Fibroblast of lung (primary cell): ENCODE measurements at regions not wholly inside any gene's neighbourhood (a gene's known extent, or its start where the extent isn't known, plus 50 kb on each side); places are given as distances from the start of the nearest gene placed in this dataset.

Experiments used
- DNase-seq, 2 donors: peaks; one replicate each; pipeline versions ENCODE4 v3.0.0 to v3.0.0-alpha.2; 2010; ENCODE audit warnings: low read depth in 2 of 2
- H2AFZ ChIP-seq: 2 replicates; pipeline ENCODE4 v1.5.1; 2012; ENCODE audit warnings: low read length, control low read depth, inconsistent platforms
- H3K27ac ChIP-seq: 2 replicates; pipeline ENCODE4 v1.5.1; 2011; ENCODE audit warnings: low read length, control low read depth; ENCODE audit not compliant: insufficient read depth
- H3K27me3 ChIP-seq: 2 replicates; pipeline ENCODE4 v1.5.1; 2011; ENCODE audit warnings: mild to moderate bottlenecking, low read length; ENCODE audit not compliant: control insufficient read depth, insufficient read depth
- H3K36me3 ChIP-seq: 2 replicates; pipeline ENCODE4 v1.5.1; 2011; ENCODE audit warnings: low read length; ENCODE audit not compliant: control insufficient read depth, insufficient read depth
- H3K4me1 ChIP-seq: 2 replicates; pipeline ENCODE4 v1.5.1; 2011; ENCODE audit warnings: low read length; ENCODE audit not compliant: control insufficient read depth, insufficient read depth; ENCODE audit errors: extremely low read depth
- H3K4me2 ChIP-seq: 2 replicates; pipeline ENCODE4 v1.5.1; 2011; ENCODE audit warnings: low read length, control low read depth; ENCODE audit not compliant: insufficient read depth; ENCODE audit errors: extremely low read depth
- H3K4me3 ChIP-seq, 4 experiments: fragments of 200-600 bp in 1 of 4; sonication (generic) in 1 of 4; replicated peaks in 1 of 4; 2 replicates each; pipeline ENCODE4 v1.5.1; 2011 to 2016; ENCODE audit warnings: low read length in 4 of 4, low read depth in 3 of 4, mild to moderate bottlenecking in 3 of 4, control low read depth in 2 of 4, inconsistent platforms in 1 of 4, mixed read lengths in 1 of 4; ENCODE audit not compliant: insufficient read depth in 1 of 4; ENCODE audit errors: control extremely low read depth in 1 of 4
- H3K79me2 ChIP-seq: 2 replicates; pipeline ENCODE4 v1.5.1; 2012; ENCODE audit warnings: mild to moderate bottlenecking, low read length, inconsistent platforms; ENCODE audit not compliant: control insufficient read depth, insufficient read depth
- H3K9ac ChIP-seq: 2 replicates; pipeline ENCODE4 v1.5.1; 2011; ENCODE audit warnings: mild to moderate bottlenecking, low read length, control low read depth; ENCODE audit not compliant: insufficient read depth
- H3K9me3 ChIP-seq: 2 replicates; pipeline ENCODE4 v1.5.1; 2012; ENCODE audit warnings: low read depth, low read length; ENCODE audit not compliant: control insufficient read depth, insufficient read depth
- H4K20me1 ChIP-seq: 2 replicates; pipeline ENCODE4 v1.5.1; 2011; ENCODE audit warnings: low read length; ENCODE audit not compliant: control insufficient read depth, insufficient read depth; ENCODE audit errors: extremely low read depth
- CTCF ChIP-seq, 2 donors: IDR thresholded peaks in 1 of 2; conservative IDR thresholded peaks in 1 of 2; 1 replicate in 1 of 2; 2 replicates in 1 of 2; pipeline ENCODE4 v1.5.1; 2011 to 2012; ENCODE audit warnings: low read length in 2 of 2, control low read depth in 1 of 2, inconsistent platforms in 1 of 2, low read depth in 1 of 2, mild to moderate bottlenecking in 1 of 2
- EZH2 ChIP-seq: IDR thresholded peaks from 2 replicates; pipeline ENCODE4 v1.5.1; 2012; ENCODE audit warnings: low read length, control low read depth, mild to moderate bottlenecking; ENCODE audit errors: missing control alignments

GRCh38 chr12:25424211-25424731 is 128.8 kb downstream of the LMNTD1 start:
- H4K20me1 ChIP-seq, result no peaks in the 10 kb centered on the region
- H3K4me2 ChIP-seq, result no peak overlapping the region
- H3K27me3 ChIP-seq, result no peaks in the 10 kb centered on the region
- no peak overlapping the region for H3K27ac ChIP-seq
- no peaks in the 10 kb centered on the region for H3K36me3 ChIP-seq
- H3K9me3 ChIP-seq, result no peaks in the 10 kb centered on the region
- H3K4me3 ChIP-seq, result no peak overlapping the region
- no peaks in the 10 kb centered on the region for H3K79me2 ChIP-seq
- H2AFZ ChIP-seq, result no peak overlapping the region
- peaks cover 13% of the 10 kb centered on the region for H3K4me1 ChIP-seq
- DNase-seq, result peak in 1 of 2 donors; percentile 8
- TF ChIP-seq CTCF (conservative IDR thresholded peaks at IDR 0.05 in 1 of 2, IDR thresholded peaks at IDR 0.05 in 1 of 2; ENCODE audit: low read depth in 1 of 2, low read length in 2 of 2) (no peak), EZH2 (no peak)
- H3K9ac ChIP-seq, result no peak overlapping the region

- TF ChIP-seq EZH2 (no peak), CTCF (conservative IDR thresholded peaks at IDR 0.05 in 1 of 2, IDR thresholded peaks at IDR 0.05 in 1 of 2; ENCODE audit: low read depth in 1 of 2, low read length in 2 of 2) (no peak)
- no peak overlapping the region for H3K9ac ChIP-seq
- no peaks in the 10 kb centered on the region for H3K27me3 ChIP-seq
- H3K27ac ChIP-seq, result no peak overlapping the region
- DNase-seq, result peak in 1 of 2 donors; percentile 51
- no peaks in the 10 kb centered on the region for H3K9me3 ChIP-seq
- no peak overlapping the region for H2AFZ ChIP-seq
- H3K79me2 ChIP-seq, result no peaks in the 10 kb centered on the region
- H3K4me1 ChIP-seq, result peaks cover 13% of the 10 kb centered on the region
- no peak overlapping the region for H3K4me2 ChIP-seq
- no peak overlapping the region for H3K4me3 ChIP-seq
- H3K36me3 ChIP-seq, result no peaks in the 10 kb centered on the region
- H4K20me1 ChIP-seq, result no peaks in the 10 kb centered on the region
Observed at GRCh38 chr12:25423355-25424050, 129.6 kb downstream of the LMNTD1 start.

GRCh38 chr12:25422241-25422640 is 130.8 kb downstream of the LMNTD1 start:
- Histone ChIP-seq H3K27ac (no peak overlapping the region), H3K27me3 (no peaks in the 10 kb centered on the region), H3K9ac (no peak overlapping the region), H3K4me3 (no peak overlapping the region), H2AFZ (no peak overlapping the region), H3K79me2 (no peaks in the 10 kb centered on the region), H3K4me2 (no peak overlapping the region), H4K20me1 (no peaks in the 10 kb centered on the region), H3K9me3 (no peaks in the 10 kb centered on the region), H3K36me3 (no peaks in the 10 kb centered on the region), H3K4me1 (peaks cover 6% of the 10 kb centered on the region)
- peak in 1 of 2 donors; percentile 23 for DNase-seq
- TF ChIP-seq EZH2 (no peak), CTCF (conservative IDR thresholded peaks at IDR 0.05 in 1 of 2, IDR thresholded peaks at IDR 0.05 in 1 of 2; ENCODE audit: low read depth in 1 of 2, low read length in 2 of 2) (no peak)
